ENCODE measurements at regions not wholly inside any gene's neighbourhood (a gene's known extent, or its start where the extent isn't known, plus 50 kb on each side); places are given as distances from the start of the nearest gene placed in this dataset.

DNA sequence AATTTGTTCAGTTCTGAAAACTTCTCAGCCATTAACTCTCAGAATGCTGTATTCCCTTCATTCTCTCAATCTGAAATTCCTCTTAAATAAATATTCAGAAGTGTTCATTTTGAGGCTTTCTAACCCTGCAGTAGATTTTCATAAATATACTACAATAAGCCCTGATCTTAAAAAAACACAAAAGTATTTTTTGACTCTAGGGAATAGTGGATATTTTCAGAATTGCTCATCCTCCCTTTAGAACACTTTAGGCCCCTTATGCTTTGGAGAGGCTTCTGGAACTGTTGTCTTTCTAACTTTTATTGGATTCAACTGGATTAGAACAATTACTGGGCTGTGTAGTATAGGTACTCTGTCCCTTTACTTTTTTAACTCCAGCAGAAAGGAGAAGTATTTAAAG, 1662.6 kb upstream of the MIR17HG start:
- Histone ChIP-seq H2AK9ac (replicated peaks; ENCODE audit: low read depth, low read length, poor library complexity) (no peak overlapping the region), H4K91ac (ENCODE audit: insufficient read depth, low read depth, low read length) (no peak overlapping the region), H3K14ac (replicated peaks; ENCODE audit: low read depth, low read length) (no peak overlapping the region), H3K56ac (ENCODE audit: extremely low read depth, insufficient read depth, low read length) (no peak overlapping the region), H3K27me3 (ENCODE audit: control insufficient read depth, insufficient read depth, low read length) (no peaks in the 10 kb centered on the region), H3K9me1 (ENCODE audit: insufficient read depth, low read length) (no peaks in the 10 kb centered on the region), H3K36me3 (ENCODE audit: control insufficient read depth, insufficient read depth, low read length) (no peaks in the 10 kb centered on the region), H3K9ac (ENCODE audit: low read depth, low read length) (no peak overlapping the region), H2AFZ (replicated peaks; ENCODE audit: low read length, poor library complexity) (no peak overlapping the region), H2BK15ac (ENCODE audit: low read depth, low read length) (no peak overlapping the region), H3K4me1 (ENCODE audit: control insufficient read depth, insufficient read depth, low read length) (no peaks in the 10 kb centered on the region), H4K5ac (ENCODE audit: low read depth, low read length) (no peak overlapping the region), H2AK5ac (ENCODE audit: low read depth, low read length) (no peak overlapping the region), H3K27ac (ENCODE audit: insufficient read depth, low read length) (no peak overlapping the region), H3K4ac (ENCODE audit: low read depth, low read length) (no peak overlapping the region), H2BK20ac (ENCODE audit: low read depth, low read length) (no peak overlapping the region), H2BK5ac (ENCODE audit: low read depth, low read length, poor library complexity, severe bottlenecking) (no peak overlapping the region), H3K79me1 (ENCODE audit: low read depth in 1 of 2, low read length in 2 of 2) (no peaks in the 10 kb centered on the region), H3K4me3 (ENCODE audit: insufficient read depth, low read depth, low read length) (no peak overlapping the region), H2BK120ac (ENCODE audit: low read depth, low read length) (no peak overlapping the region), H3K18ac (ENCODE audit: low read depth, low read length) (no peak overlapping the region), H4K20me1 (ENCODE audit: insufficient read depth, low read length) (no peaks in the 10 kb centered on the region), H4K8ac (ENCODE audit: low read depth in 2 of 2, low read length in 2 of 2) (no peak overlapping the region), H3K9me3 (ENCODE audit: control insufficient read depth, insufficient read depth, low read length) (peaks cover 8% of the 10 kb centered on the region; the same call in 1 of the 2 replicates), H3K23ac (ENCODE audit: low read depth, low read length) (no peak overlapping the region), H3K4me2 (ENCODE audit: low read depth, low read length) (no peak overlapping the region)
- DNase-seq, result no peak
- dilution Hi-C loops (cut with HindIII; ENCODE audit: low sequenced_read_pairs, unreplicated experiment), result no loop called here
- in situ Hi-C loops (cut with MboI; ENCODE audit: low sequenced_read_pairs), result no loop called here
- intact Hi-C loops (cut with micrococcal nuclease), result no loop called here
- POLR2A ChIA-PET (ENCODE audit: unreplicated experiment), result no interaction called here
- BruUV-seq (replicated peaks), result no TSS peak
- CTCF ChIA-PET, result no interaction called here
- TF ChIP-seq NFE2L2 (IDR thresholded peaks at IDR 0.05; ENCODE audit: low read depth, low read length) (no peak), MXI1 (IDR thresholded peaks at IDR 0.05; ENCODE audit: borderline replicate concordance, low read depth, low read length) (no peak), POLR2A (IDR thresholded peaks at IDR 0.05; ENCODE audit: low read depth, low read length) (no peak), RAD21 (IDR thresholded peaks at IDR 0.05; ENCODE audit: low read length) (no peak), USF2 (IDR thresholded peaks at IDR 0.05; ENCODE audit: low read depth, low read length) (no peak), CHD1 (IDR thresholded peaks at IDR 0.05; ENCODE audit: low read depth, low read length) (no peak), CTCF (conservative IDR thresholded peaks at IDR 0.05; ENCODE audit: low read depth, low read length) (no peak), RFX5 (IDR thresholded peaks at IDR 0.05; ENCODE audit: low read depth, low read length) (no peak), CEBPB (IDR thresholded peaks at IDR 0.05; ENCODE audit: low read depth, low read length) (no peak), RCOR1 (IDR thresholded peaks at IDR 0.05; ENCODE audit: insufficient replicate concordance, low read length) (no peak), FOS (IDR thresholded peaks at IDR 0.05; ENCODE audit: low read depth, low read length) (no peak), BHLHE40 (IDR thresholded peaks at IDR 0.05; ENCODE audit: low read depth, low read length) (no peak), SMC3 (IDR thresholded peaks at IDR 0.05; ENCODE audit: low read depth, low read length) (no peak), MAFK (IDR thresholded peaks at IDR 0.05; ENCODE audit: low read depth, low read length) (no peak), MAZ (IDR thresholded peaks at IDR 0.05; ENCODE audit: borderline replicate concordance, low read depth, low read length) (no peak)
- TF ChIP-seq, protein P1, sequence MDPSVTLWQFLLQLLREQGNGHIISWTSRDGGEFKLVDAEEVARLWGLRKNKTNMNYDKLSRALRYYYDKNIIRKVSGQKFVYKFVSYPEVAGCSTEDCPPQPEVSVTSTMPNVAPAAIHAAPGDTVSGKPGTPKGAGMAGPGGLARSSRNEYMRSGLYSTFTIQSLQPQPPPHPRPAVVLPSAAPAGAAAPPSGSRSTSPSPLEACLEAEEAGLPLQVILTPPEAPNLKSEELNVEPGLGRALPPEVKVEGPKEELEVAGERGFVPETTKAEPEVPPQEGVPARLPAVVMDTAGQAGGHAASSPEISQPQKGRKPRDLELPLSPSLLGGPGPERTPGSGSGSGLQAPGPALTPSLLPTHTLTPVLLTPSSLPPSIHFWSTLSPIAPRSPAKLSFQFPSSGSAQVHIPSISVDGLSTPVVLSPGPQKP (IDR thresholded peaks at IDR 0.05; ENCODE audit: borderline replicate concordance, low read depth, low read length), result no peak
- no peak for ATAC-seq (ENCODE audit: low read depth)

All from IMR-90 (cell line).